ENCODE measurements at regions not wholly inside any gene's neighbourhood (a gene's known extent, or its start where the extent isn't known, plus 50 kb on each side); places are given as distances from the start of the nearest gene placed in this dataset.
A peak's percentile ranks its signal among the peaks of the same experiment; 100 is the strongest.

DNA sequence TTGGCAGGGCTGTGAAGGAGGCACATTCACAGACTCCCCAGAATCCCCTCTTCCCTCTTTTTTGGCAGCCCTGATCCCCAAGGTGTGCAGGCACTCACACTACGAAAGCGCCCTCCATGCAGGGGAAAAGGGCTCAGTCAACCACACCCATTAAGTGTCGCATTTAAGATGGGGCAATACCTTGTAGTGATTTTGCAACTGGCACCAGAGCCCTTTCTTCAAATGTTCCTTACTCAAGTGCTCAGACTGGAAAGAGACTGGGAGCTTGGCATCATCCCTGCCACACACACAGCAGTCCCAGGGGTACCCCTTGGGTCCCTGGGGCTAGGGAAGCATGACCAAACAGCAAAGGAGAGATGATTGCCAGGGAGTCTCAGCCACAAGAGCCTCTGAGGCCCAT lies 190.1 kb downstream of the HAUS1 start:
- no peak for DNase-seq (ENCODE audit: low read depth)

DNA sequence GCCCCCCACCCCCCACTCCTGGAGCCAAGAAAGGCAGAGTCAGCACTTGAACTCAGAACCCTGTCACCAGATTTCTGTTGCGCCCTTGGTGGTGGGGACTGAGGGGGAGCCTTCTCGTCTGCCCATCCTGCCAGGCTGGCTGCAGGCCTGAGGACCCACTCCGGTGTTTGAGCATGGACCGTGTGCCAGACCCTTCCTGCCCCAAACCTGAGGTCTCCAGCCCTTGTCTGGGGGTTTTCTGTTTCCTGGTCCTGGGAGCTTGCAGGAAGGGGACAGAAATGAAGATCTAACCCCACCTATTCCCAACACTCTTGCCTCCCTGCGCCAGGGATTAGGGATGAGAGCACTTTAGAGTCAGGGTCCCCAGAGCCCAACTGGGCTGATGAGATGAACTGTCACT lies 190.6 kb downstream of the HAUS1 start:
- DNase-seq (ENCODE audit: low read depth), result no peak

DNA sequence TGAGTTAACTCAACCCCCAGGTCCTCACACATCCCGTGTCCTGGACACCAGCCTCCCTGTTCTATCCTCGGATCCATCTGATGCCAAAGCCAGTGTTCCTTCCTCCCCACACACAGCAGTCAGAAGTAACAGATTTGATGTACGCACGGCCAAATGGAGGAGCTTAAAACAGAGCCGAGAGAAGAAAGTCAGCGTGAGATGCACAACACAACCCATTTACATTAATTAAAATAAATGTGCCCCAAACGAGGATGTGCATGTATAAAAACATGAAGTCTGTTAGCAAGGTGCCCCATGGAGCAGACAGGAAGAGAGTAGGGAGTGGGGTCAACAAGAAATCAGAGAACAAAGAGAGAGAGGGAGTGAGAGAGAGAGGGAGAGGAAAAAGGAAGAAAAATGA lies 191.2 kb downstream of the HAUS1 start:
- DNase-seq (ENCODE audit: low read depth), result no peak

DNA sequence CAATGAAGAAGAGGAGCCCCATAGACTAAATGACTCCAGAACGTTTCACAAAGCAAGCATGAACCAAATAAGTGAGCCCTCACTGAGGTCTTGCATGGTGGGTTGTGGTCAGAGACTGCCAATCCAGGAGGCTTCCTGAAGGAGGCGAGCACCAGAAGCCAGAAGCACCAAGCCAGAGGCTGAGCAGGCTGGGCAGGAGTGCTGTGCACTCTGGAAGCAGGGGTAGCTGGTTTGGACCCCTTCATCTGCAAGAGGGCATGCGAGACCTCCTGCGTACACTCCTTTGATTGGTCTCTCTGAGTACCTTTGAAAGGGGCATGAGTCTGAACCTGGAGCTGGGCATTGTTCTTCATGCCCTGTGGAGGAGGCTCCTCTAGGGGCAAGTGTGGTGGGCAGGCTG lies 192.5 kb downstream of the HAUS1 start:
- DNase-seq (ENCODE audit: low read depth), result no peak

DNA sequence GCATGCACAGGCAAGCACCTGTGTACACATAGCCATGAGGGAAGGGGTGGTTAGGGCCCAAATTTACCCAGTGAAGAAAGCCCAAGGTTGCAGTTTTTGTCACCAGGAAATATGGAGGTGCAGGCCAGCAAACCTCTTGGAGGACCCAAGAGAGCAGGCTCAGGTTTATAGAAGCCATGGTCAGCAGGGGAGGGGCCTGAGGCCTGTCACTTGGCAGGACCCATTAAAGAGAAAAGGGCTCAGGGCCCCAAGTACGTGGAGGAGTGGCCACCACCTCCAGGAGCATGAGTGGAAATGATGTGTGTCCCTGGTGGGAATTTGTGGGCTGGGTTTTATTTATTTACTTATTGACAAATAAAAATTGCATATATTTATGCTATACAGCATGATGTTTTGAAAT lies 192.9 kb downstream of the HAUS1 start:
- no peak for DNase-seq (ENCODE audit: low read depth)

DNA sequence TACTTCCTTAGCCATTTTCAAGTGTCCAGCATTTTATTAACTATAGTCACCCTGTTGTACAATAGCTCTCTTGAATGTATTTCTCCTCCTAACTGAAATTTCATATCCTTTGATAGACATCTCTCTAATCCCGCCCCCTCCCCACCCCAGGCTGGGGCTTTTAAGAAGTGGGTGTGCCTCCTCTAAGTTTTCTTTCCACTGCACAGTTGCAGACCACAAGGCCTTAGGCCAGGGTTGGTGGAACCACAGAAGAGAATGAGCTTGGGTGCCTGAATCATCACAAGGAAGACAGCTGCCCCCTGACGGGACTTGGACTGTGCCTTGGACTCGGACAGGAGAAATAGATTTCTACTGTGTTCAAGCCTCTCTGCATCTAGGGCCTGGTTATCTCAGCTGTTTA lies 193.4 kb downstream of the HAUS1 start:
- DNase-seq (ENCODE audit: low read depth), result no peak

DNA sequence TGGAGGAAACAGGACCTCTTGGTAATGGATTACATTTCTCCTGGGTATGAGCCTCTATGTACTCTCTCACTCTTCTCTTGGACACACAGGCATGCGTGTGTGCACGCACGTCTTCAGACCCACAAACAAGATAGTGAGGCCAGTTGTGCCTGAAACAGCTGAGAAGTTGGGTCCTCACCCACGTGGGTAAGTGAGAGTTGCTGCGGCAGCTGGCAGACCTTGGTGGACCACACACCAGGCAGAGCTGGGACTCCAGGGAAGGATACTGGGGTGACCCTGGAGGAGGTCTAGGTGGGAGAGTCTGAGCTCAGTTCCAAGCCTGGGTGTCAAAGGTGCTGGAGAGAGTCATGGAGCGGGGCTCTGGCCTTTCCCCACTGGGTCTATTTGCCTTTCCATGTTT lies 194.3 kb downstream of the HAUS1 start:
- no peak for DNase-seq (ENCODE audit: low read depth)

DNA sequence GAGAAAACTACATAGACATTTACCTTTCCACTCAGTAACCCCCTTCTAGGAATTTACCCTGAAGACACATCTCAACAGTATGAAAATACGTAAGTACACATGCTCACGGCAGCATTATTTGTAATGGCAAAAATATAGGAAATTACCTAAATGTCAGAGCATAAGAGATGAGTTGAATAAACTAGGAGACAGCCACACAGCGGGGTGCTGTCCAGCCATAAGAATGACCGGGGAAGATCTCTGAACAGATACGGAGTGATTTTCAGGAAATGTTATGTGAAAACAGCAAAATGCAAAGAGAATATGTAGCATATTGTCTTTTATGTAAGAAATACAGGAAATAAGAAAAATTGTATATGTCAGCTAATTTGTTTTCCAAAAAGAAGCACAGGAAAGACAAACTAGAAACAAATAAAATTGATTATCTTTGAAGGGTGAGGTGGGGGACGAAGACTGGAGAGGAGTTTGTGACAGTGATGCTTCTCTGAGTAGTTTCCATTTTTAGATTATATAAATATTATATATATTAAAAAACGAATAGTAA lies 195.4 kb downstream of the HAUS1 start:
- no peak for DNase-seq (ENCODE audit: low read depth)

DNA sequence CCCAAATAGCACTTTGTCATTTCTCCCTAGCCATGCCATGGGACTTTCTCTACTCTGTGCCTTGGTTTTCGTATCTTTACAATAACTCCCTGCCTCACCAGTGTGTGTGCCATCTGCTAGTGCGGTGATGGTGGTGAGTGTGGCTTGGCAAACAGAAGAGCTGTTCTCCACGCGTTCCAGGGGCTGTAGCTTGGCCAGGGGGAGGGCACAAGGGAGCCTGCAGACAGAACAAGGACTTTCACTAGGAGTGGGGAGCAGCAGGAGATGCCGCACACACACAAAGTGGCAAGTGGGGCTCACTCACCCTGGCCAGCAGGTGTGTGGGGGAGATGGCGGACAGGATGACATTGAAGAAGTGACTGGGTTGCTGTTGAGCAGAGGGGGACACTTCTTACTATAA lies 196.9 kb downstream of the HAUS1 start:
- DNase-seq (ENCODE audit: low read depth), result no peak

DNA sequence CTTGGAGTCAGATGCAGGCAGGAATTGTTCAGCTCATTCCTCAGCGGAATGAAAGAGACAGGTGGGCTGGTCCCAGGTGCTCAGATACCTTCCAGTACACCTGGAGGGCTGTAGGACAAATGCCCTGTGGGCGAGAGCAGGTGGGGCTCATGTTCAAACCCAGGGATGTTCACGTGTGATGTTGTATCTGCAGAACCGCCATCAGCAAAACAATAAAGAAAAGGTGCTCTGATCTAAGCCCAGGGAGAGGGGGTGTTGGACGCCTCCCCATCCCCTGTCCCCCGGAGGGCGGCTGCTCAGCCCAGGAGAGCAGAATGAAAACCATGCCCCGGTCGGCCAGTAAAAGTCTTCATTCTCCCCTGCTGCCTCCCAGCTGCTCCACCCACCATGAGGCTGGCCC lies 197.4 kb downstream of the HAUS1 start:
- DNase-seq (ENCODE audit: low read depth), result no peak

DNA sequence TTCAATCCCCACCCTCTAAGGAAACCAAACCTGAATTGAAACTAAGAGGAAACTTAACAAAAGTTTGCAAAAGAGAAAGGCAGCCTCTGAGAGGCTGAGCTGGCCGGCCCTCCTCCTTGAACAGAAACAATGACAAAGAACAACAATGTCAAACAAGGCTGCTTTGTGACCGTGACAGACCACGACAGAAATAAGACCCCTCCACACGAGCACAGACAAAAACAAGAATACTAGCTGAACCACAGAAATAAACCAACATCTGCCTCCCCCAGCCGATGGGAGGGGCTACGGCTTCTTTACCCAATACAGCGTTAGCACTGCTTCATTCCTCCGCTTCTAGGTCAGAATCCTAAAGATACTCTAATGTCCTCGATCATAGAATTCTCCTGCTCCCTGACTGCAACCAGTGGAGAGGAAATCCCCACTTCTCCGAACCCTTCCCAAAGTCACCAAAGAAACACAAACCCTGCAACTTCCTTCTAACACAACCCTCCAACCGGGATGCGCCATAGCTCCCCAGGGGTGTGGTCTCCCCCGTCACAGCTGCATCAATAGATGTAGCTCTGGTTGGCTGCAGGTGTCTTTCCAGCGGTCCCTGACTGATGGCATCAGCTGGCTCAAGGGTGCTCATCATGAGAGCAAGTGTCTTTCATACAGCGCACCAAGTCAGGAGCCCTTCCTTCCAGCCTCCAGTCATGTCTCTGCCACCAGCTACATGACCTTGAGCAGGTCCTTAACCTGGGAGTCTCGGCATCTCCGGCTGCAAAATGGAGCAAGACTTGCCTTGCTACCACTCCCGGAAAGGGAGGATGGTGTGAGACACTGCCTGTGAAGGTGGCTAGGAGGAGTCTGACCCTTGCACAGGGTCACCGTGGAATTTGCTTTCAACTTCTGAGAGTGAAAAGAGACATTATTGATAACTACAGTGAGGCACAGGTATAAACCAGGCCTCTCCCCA lies 198.6 kb downstream of the HAUS1 start:
- DNase-seq (ENCODE audit: low read depth), result no peak

DNA sequence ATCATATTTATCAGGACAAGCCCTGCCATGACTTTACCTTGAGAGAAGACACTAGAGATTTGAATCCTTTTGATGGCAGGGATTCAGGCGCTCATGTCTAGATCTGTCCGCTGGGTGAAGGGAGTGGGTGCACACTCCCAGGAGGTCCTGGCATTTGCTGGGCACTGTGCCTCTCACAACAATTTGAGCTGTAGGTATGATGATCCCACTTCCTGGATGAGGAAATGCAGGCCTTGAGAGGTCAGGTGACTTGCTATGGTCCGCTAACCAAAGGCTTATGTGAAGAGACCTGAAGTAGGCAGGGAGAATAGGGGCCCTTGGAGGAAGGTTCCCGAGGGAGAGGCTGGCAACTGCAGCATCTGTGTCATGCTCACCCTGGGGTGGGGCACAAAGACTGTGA lies 206.1 kb downstream of the HAUS1 start:
- no peak for DNase-seq (ENCODE audit: low read depth)

DNA sequence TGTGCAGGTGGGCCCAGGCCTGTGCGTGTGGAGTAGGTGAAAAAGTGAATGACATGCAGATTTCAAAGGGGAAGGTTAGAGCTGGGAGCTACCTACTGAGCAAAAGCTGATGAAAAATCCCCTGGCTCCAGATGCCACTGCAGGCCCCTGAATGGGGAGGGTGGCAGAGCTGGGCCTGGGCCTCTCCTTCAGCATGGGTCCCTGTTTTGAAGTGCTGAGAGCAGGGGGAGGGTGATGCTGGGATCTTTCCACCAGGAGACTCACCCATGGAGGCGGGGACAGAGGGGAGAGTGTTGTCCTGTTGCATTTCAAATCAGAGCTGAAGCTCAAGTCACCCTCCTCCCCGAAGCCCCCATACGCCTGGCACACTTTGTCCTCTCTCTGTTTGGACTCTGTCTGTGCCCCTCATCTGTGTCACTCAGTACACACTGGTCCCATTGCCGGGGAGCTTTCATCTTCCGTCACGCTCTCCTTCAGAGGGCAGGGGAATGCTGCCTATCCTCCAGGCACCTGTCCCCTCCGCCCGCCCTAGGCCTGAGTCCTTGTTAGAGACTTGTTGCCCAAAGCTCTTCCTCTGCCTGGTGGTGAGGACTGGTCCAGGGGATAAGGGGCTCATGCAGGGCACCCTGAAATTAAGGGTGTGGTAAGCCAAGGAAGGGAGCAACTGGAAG lies 206.6 kb downstream of the HAUS1 start:
- no peak for DNase-seq (ENCODE audit: low read depth)

DNA sequence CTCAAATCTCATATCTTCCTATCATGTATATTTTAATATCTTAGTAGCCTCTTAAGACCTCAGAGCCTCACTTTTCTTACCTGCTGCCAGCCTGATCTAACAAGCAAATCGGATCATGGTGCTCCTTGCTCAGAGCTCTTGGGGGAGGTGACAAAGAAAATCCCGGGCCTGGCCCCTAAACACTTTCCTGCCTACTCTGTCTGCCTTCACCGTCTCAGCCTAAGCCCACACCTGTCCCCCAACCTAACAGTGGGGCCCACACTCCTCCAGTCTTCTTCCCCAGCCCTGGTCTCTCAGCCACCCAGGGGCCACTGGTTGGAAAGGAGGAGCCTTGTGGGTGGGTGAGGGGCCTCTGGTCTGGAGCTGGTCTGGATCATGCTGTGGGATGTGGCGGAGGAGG lies 207.3 kb downstream of the HAUS1 start:
- DNase-seq (ENCODE audit: low read depth), result no peak

DNA sequence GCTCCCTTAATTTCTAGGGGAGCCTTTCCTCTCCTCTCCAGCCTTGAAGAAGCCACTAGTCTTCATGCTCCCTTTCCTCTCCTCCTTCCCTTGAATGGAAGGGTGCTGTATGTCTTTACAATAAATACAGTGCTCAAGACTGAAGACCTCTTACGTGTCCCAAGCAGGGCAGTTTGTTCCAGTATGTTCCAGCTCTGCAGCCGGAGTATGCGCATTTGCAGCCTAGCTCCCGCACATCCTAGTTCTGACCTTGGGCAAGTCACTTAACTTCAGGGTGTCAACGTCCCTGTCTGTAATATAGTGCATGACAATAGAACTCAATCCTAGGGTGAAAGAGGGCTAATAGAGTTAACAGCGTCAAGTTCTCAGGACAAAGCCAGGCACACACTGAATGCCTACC lies 208.0 kb downstream of the HAUS1 start:
- DNase-seq (ENCODE audit: low read depth), result no peak

DNA sequence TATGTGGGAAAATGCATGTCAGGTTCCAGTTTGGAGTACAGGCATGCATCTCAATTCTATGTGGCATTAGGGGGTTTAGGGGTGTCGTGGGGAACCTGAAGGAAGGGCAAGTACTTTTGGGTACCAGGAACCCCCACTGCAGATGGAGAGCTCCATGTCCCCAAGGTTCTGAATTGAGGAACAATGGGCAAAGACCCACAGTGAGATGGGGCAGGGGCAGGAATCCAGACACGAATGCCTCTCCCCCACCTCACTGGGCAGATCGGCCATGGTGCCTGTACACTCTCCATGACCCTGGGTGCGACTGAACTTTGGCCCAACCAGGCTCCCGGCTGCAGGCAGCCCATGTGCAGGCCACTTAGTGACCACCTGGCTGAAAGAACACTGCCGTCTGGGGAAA lies 209.3 kb downstream of the HAUS1 start:
- DNase-seq (ENCODE audit: low read depth), result no peak

DNA sequence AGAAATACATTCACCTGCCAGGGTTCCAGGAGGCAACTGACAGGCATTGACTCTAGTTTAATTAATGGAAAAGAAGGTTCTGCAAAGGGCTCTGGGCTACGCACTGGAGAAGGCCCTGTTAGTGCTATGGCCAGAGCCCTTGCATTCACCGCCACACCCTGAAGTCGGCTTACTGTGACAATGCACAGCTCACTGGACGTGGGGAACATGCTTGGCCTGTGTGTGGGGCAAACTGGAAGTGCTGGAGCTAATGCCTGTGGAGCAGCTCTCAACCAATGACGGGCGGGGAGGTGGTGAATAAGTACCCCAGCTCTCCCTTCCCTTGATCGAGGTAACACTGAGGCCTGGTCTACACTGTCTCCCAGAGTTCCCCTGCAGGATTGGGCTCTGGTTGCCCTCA lies 209.8 kb downstream of the HAUS1 start:
- no peak for DNase-seq (ENCODE audit: low read depth)

DNA sequence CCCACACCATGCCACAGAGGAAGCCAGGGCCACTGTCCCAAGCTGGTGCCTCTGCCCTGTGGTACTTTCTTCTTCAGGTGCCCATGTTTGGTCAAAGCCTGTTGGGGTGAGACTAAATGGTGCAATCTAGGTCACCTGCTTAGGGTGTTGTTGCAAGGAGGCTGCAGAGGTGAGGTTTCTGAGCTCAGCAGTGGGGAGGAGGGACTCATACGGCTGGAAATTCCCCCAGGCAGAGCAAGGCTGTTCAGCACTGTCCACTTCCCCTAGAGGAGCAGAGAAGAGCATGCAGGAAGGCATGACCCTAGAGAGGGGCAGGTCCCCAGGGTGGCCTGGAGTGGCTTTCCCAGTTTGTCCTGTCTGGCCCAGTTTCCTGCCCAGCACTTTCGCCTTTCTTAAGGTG lies 211.0 kb downstream of the HAUS1 start:
- no peak for DNase-seq (ENCODE audit: low read depth)

DNA sequence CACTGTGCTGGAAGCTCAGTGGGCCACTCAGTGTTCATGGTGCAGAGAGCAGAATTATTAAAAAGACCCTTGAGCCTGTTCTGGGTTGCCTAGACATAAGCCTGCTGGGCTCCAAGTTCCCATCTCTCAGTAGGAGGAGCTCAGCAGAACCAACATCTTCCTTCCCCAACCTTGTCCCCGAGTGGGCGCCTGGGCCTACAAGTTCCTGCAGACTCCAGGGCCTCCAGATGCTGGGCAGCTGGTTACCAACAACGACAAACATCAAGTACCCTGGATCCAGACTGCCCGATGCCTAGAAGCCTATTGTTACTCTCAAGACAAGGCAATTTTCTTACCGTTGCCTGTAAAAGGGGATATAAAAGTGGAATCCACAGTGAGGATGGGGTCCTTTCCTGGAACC lies 214.2 kb downstream of the HAUS1 start:
- DNase-seq (ENCODE audit: low read depth), result no peak

DNA sequence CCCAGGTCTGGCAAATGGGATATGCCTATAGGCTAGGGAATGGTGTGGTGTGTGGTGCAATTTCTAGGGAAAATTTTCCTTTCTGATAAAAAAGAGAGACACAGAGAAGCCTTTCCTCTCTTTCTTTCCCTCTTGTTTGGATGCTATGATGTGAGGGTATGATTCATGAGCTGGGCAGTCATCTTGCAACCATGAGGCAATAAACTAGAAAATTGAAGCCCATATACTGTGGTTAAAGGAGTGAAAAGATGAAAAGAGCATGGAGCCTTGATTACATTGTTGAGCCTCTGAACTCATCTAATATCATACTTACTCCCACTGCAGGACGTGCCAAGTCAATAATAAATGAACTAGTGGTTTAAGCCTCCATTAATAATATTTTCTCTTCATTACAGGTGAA lies 215.6 kb downstream of the HAUS1 start:
- DNase-seq (ENCODE audit: low read depth), result no peak

DNA sequence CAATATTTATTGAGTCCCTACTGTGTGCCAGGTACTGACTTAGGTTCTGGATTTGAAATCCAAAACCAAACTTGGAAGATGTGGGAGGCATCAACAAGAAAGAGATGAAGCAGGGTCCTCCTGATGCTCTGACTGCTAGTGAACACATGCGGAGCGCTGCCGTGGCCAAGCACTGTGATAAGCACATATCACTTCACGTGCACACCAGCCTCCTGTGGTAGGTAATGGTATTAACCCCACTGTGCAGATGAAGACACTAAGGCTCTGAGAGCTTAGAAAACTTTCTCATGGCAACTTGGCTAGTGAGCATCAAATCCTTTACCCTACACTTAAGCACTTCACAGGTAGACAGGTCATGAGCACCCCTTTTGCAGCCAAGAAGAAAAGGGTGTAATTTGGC lies 216.1 kb downstream of the HAUS1 start:
- no peak for DNase-seq (ENCODE audit: low read depth)

DNA sequence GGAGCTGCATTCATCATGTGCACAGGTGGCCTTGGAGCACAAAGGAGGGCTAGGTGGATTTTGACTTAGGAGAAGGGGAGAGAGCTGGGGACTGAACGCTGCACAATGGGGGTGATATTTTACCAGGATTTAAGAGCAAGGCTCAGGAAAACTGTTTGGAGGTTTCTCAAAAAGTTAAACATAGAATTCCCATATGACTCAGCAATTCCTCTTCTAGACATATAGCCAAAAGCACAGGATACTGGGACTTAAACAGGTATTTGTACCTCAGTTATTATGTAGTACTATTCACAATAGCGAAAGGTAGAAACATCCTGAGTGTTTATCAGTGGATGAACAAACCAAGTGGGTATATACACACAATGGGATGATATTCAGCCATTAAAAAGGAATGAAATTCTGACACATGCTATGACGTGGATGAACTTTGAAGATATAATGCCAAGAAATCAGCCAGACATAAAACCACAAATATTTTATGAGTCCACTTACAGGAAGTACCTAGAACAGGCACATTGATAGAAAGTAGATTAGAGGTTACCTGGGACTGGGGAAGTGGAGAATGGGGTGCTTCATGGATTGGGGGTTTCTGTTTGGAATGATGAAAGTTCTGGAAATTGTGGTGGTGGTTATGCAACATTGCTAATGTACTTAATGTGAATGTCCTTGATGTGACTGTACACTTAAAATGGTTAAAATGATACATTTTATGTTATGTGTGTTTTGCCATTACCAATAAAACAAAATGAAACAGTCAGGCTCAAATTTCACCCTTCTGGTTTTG lies 216.9 kb downstream of the HAUS1 start:
- DNase-seq (ENCODE audit: low read depth), result peak; percentile 26

DNA sequence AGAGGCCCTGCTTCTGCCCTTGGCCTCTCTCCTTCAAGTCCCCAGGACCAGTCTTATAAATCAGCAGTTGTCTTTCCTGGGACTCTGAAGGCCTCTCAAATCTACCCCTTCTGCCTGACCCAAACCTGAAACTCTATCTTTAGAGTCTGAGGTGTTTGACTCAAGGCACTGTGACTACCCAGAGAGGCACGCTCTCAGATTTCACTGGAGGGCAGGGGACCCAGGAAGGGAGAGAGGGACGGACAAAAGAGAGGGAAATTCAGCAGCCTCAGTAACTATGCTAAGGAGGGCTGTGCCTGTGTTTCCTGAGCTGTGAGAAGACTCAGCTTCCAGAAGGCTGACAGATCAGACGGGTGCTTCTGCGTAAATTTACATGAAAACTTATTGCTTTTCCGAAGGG lies 217.8 kb downstream of the HAUS1 start:
- DNase-seq (ENCODE audit: low read depth), result no peak
